GM12878 (cell line): ENCODE measurements at regions not wholly inside any gene's neighbourhood (a gene's known extent, or its start where the extent isn't known, plus 50 kb on each side); places are given as distances from the start of the nearest gene placed in this dataset.

ENCODE experiments used
- ATAC-seq: fragments of 200-7000 bp; cut with Tn5 transposase; 3 replicates; pipeline ENCODE4 v1.9.1; 2020; ENCODE audit warnings: mild to moderate bottlenecking, moderate library complexity
- BruUV-seq: library from RNA; stranded (reverse); fragments of 400-500 nt; replicated peaks from 2 replicates; lab custom pipeline; 2021; lab: Mats Ljungman, UMichigan
- CTCF ChIA-PET: fragments of 300-600 bp; sonication (Branson Sonifier 250); formaldehyde crosslinking; extraction: SDS; loops from one replicate; lab custom pipeline; 2021; ENCODE audit warnings: inconsistent platforms; lab: Yijun Ruan, JAX
- POLR2A ChIA-PET: fragments of 350-600 bp; formaldehyde crosslinking; extraction: SDS; loops from one replicate; lab custom pipeline; 2021; ENCODE audit warnings: inconsistent platforms; lab: Charles Lee
- RAD21 ChIA-PET: fragments of 300-600 bp; sonication (Branson Sonifier 250); formaldehyde crosslinking; loops from one replicate; lab custom pipeline; 2023; ENCODE audit warnings: antibody characterized with exemption; ENCODE audit not compliant: unreplicated experiment; lab: Charles Lee
- SMC1A ChIA-PET: fragments of 300-600 bp; sonication (Branson Sonifier 250); formaldehyde crosslinking; loops from one replicate; lab custom pipeline; 2023; ENCODE audit not compliant: unreplicated experiment, uncharacterized antibody; lab: Charles Lee
- DNase-seq: peaks from one replicate; pipeline ENCODE4 v3.0.0-alpha.2; 2011; ENCODE audit warnings: low read depth, low spot score
- FAIRE-seq: peaks from 3 replicates; lab custom pipeline; 2011; peaks lifted over from hg19 to GRCh38; lab: Jason Lieb, UNC
- H2AFZ ChIP-seq: 2 replicates; pipeline ENCODE4 v1.6.0; 2011; ENCODE audit warnings: low read depth, low read length, control low read depth; ENCODE audit not compliant: control insufficient read depth
- H3K27ac ChIP-seq: 2 replicates; pipeline ENCODE4 v1.5.1; 2011; ENCODE audit warnings: control low read depth; ENCODE audit not compliant: control insufficient read depth, insufficient read depth
- H3K27me3 ChIP-seq, 2 experiments: replicated peaks in 1 of 2; 2 replicates each; pipeline versions ENCODE4 v1.6.0 to v1.6.1; 2011; ENCODE audit warnings: low read length in 1 of 2; ENCODE audit not compliant: control insufficient read depth in 2 of 2, insufficient read depth in 2 of 2
- H3K36me3 ChIP-seq, 2 experiments: 2 replicates each; pipeline ENCODE4 v1.5.1; 2011; ENCODE audit warnings: low read length in 1 of 2; ENCODE audit not compliant: control insufficient read depth in 2 of 2, insufficient read depth in 2 of 2
- H3K4me1 ChIP-seq: 2 replicates; pipeline ENCODE4 v1.6.1; 2011; ENCODE audit warnings: mild to moderate bottlenecking, low read length, moderate library complexity, mixed read lengths; ENCODE audit not compliant: control insufficient read depth, insufficient read depth
- H3K4me2 ChIP-seq: 2 replicates; pipeline ENCODE4 v1.6.0; 2011; ENCODE audit warnings: control low read depth; ENCODE audit not compliant: control insufficient read depth, insufficient read depth
- H3K4me3 ChIP-seq: fragments of 200-600 bp; sonication (generic); 2 replicates; pipeline ENCODE4 v1.5.1; 2016
- H3K79me2 ChIP-seq: 2 replicates; pipeline ENCODE4 v1.6.0; 2011; ENCODE audit warnings: low read length; ENCODE audit not compliant: control insufficient read depth, insufficient read depth
- H3K9ac ChIP-seq: 2 replicates; pipeline ENCODE4 v1.8.0; 2011; ENCODE audit warnings: low read length, control low read depth, mixed read lengths; ENCODE audit not compliant: control insufficient read depth, insufficient read depth
- H3K9me3 ChIP-seq: replicated peaks from 3 replicates; pipeline ENCODE4 v1.5.1; 2011; ENCODE audit warnings: mild to moderate bottlenecking, low read length; ENCODE audit not compliant: control insufficient read depth, insufficient read depth
- H4K20me1 ChIP-seq: 2 replicates; pipeline ENCODE4 v1.6.0; 2011; ENCODE audit not compliant: control insufficient read depth, insufficient read depth
- BCLAF1 ChIP-seq: fragments of 450-650 bp; IDR thresholded peaks from 2 replicates; pipeline ENCODE4 v1.6.1; 2017; ENCODE audit warnings: antibody characterized with exemption, mild to moderate bottlenecking, moderate library complexity
- MYB ChIP-seq: fragments of 150-350 bp; IDR thresholded peaks from 2 replicates; pipeline ENCODE4 v1.6.1; 2014; ENCODE audit warnings: mild to moderate bottlenecking, low read depth, low read length, borderline replicate concordance
- NRF1 ChIP-seq: conservative IDR thresholded peaks from 2 replicates; pipeline ENCODE4 v1.6.1; 2011; ENCODE audit warnings: mild to moderate bottlenecking, low read depth, low read length, improper control_type of control experiment
- PKNOX1 ChIP-seq: fragments of 450-650 bp; IDR thresholded peaks from 2 replicates; pipeline ENCODE4 v1.6.1; 2016; ENCODE audit warnings: mild to moderate bottlenecking
- PML ChIP-seq: IDR thresholded peaks from 2 replicates; pipeline ENCODE4 v1.6.1; 2012; ENCODE audit warnings: low read length, inconsistent platforms
- RCOR1 ChIP-seq: conservative IDR thresholded peaks from 2 replicates; pipeline ENCODE4 v1.6.1; 2012; ENCODE audit warnings: low read depth, low read length, improper control_type of control experiment
- RUNX3 ChIP-seq: IDR thresholded peaks from 2 replicates; pipeline ENCODE4 v1.6.1; 2012; ENCODE audit warnings: low read length, inconsistent platforms
- SREBF1 ChIP-seq: IDR thresholded peaks from 2 replicates; pipeline ENCODE4 v1.6.1; 2012; ENCODE audit warnings: mild to moderate bottlenecking, low read length
- SRF ChIP-seq, 2 experiments: IDR thresholded peaks; 2 replicates each; pipeline ENCODE4 v1.6.1; 2011; ENCODE audit warnings: low read depth in 2 of 2, low read length in 2 of 2, mild to moderate bottlenecking in 1 of 2, moderate library complexity in 1 of 2
- TCF12 ChIP-seq: IDR thresholded peaks from 2 replicates; pipeline ENCODE4 v1.6.1; 2011; ENCODE audit warnings: low read depth, mild to moderate bottlenecking, low read length
- WGBS: methylation state at CpG from one replicate; pipeline ENCODE4 v1.1.6; 2016; ENCODE audit warnings: low lambda C conversion rate; ENCODE audit not compliant: insufficient replicate concordance, insufficient coverage; ENCODE audit errors: missing lambda C conversion rate; 5-methylcytosine and 5-hydroxymethylcytosine counted together
- in situ Hi-C: fragments of 300-500 bp; cut with MboI; formaldehyde crosslinking; loops from 9 replicates; pipeline ENCODE4 v1.14.3; 2018; ENCODE audit warnings: mixed read lengths
- intact Hi-C: fragments of 100-400 bp; cut with micrococcal nuclease; formaldehyde crosslinking; loops from one replicate; pipeline ENCODE4 v1.14.2; 2022; ENCODE audit not compliant: unreplicated experiment
- TF ChIP-seq, protein P1 (sequence below): IDR thresholded peaks from 2 replicates; pipeline ENCODE4 v1.6.1; 2012; ENCODE audit warnings: mild to moderate bottlenecking, low read depth, low read length
- TF ChIP-seq, protein P2 (sequence below): fragments of 450-650 bp; formaldehyde crosslinking; IDR thresholded peaks from 2 replicates; pipeline ENCODE4 v1.4.0; 2022; ENCODE audit warnings: mild to moderate bottlenecking, moderate library complexity

DNA sequence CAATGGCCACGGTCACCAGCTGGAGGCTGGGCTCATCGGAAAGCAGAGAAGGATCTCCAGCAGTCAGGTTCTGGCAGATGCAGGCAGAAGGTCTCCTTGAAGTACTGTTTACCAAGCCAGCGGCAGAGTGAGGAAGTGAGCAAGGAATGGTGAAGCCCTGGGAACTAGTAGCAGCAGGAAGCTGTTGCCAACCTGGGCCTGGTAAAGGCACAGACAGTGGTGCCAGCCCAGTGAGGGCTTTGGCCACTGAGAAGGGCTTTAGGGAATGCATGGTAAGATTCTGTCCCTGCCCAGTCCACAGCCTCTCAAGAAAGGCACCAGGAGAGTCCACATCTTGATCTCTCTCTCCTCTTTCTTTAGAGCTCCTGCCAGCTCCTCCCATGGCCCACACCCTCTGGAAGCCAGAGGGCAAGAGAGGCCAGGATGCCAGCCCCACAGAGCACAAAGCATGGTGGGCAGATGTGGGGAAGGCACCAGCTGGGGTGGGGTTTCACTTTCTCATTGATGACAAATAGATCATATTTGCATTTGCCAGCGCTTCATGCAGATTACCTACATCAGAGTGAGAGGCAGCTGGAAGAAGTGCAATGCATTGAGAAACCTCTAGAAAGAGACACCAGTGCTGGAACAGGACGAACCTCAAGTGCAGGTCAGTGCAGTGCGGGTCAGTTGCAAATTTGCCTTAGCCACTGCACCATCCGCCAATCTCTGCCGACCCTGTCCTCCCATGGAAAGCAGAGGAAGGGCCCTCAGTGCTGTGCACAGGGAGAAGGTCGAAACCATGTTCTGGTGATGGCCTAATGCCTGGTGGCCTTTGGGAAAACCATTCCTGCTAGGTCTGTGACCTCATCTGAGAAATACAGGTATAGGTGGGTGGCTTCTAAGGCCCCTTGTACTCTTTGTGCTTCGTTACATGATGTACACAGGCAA is 667.8 kb upstream of the MKI67 start:
- POLR2A ChIA-PET, result no interaction called here
- DNase-seq, result no peak
- BruUV-seq, result no TSS peak
- Histone ChIP-seq H3K4me3 (no peak overlapping the region), H3K27ac (no peak overlapping the region), H3K36me3 (no peaks in the 10 kb centered on the region), H3K4me2 (no peak overlapping the region), H4K20me1 (no peaks in the 10 kb centered on the region), H3K4me1 (no peaks in the 10 kb centered on the region), H2AFZ (no peak overlapping the region), H3K79me2 (no peaks in the 10 kb centered on the region), H3K9me3 (no peaks in the 10 kb centered on the region), H3K9ac (no peak overlapping the region), H3K27me3 (no peaks in the 10 kb centered on the region)
- SMC1A ChIA-PET, result no interaction called here
- RAD21 ChIA-PET, result no interaction called here
- CTCF ChIA-PET, result no interaction called here
- in situ Hi-C loops (no loop called here), intact Hi-C loops (no loop called here)
- 15% methylated on average over 10 of the region's 10 CpGs for WGBS
- ATAC-seq, result no peak
- FAIRE-seq, result no peak
- TF ChIP-seq BCLAF1 (no peak), TCF12 (no peak), PKNOX1 (no peak), NRF1 (no peak), MYB (no peak), RUNX3 (no peak), PML (no peak), RCOR1 (no peak), SRF (IDR thresholded peaks at IDR 0.05; ENCODE audit: low read depth in 2 of 2, low read length in 2 of 2) (no peak), SREBF1 (no peak)
- TF ChIP-seq, protein P1, sequence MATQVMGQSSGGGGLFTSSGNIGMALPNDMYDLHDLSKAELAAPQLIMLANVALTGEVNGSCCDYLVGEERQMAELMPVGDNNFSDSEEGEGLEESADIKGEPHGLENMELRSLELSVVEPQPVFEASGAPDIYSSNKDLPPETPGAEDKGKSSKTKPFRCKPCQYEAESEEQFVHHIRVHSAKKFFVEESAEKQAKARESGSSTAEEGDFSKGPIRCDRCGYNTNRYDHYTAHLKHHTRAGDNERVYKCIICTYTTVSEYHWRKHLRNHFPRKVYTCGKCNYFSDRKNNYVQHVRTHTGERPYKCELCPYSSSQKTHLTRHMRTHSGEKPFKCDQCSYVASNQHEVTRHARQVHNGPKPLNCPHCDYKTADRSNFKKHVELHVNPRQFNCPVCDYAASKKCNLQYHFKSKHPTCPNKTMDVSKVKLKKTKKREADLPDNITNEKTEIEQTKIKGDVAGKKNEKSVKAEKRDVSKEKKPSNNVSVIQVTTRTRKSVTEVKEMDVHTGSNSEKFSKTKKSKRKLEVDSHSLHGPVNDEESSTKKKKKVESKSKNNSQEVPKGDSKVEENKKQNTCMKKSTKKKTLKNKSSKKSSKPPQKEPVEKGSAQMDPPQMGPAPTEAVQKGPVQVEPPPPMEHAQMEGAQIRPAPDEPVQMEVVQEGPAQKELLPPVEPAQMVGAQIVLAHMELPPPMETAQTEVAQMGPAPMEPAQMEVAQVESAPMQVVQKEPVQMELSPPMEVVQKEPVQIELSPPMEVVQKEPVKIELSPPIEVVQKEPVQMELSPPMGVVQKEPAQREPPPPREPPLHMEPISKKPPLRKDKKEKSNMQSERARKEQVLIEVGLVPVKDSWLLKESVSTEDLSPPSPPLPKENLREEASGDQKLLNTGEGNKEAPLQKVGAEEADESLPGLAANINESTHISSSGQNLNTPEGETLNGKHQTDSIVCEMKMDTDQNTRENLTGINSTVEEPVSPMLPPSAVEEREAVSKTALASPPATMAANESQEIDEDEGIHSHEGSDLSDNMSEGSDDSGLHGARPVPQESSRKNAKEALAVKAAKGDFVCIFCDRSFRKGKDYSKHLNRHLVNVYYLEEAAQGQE, result no peak
- TF ChIP-seq, protein P2, sequence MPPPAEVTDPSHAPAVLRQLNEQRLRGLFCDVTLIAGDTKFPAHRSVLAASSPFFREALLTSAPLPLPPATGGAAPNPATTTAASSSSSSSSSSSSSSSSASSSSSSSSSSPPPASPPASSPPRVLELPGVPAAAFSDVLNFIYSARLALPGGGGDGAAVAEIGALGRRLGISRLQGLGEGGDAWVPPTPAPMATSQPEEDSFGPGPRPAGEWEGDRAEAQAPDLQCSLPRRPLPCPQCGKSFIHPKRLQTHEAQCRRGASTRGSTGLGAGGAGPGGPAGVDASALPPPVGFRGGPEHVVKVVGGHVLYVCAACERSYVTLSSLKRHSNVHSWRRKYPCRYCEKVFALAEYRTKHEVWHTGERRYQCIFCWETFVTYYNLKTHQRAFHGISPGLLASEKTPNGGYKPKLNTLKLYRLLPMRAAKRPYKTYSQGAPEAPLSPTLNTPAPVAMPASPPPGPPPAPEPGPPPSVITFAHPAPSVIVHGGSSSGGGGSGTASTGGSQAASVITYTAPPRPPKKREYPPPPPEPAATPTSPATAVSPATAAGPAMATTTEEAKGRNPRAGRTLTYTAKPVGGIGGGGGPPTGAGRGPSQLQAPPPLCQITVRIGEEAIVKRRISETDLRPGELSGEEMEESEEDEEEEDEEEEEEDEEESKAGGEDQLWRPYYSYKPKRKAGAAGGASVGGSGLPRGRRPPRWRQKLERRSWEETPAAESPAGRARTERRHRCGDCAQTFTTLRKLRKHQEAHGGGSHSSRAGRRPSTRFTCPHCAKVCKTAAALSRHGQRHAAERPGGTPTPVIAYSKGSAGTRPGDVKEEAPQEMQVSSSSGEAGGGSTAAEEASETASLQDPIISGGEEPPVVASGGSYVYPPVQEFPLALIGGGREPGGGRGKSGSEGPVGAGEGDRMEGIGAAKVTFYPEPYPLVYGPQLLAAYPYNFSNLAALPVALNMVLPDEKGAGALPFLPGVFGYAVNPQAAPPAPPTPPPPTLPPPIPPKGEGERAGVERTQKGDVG (CRISPR knock-in tag), result no peak
